Hepatocyte (in vitro differentiated cells): ENCODE measurements at regions not wholly inside any gene's neighbourhood (a gene's known extent, or its start where the extent isn't known, plus 50 kb on each side); places are given as distances from the start of the nearest gene placed in this dataset.

ENCODE experiments used
- DNase-seq: peaks from one replicate; pipeline ENCODE4 v3.0.0-alpha.2; 2016; ENCODE audit warnings: low spot score
- H2AFZ ChIP-seq: fragments of 200-600 bp; sonication (generic); 2 replicates; pipeline ENCODE4 v1.6.0; 2016; ENCODE audit warnings: antibody characterized with exemption, mild to moderate bottlenecking
- H3K27ac ChIP-seq: fragments of 200-600 bp; sonication (generic); 2 replicates; pipeline ENCODE4 v1.5.1; 2016; ENCODE audit warnings: mild to moderate bottlenecking
- H3K27me3 ChIP-seq: fragments of 200-600 bp; sonication (generic); 2 replicates; pipeline ENCODE4 v1.6.1; 2016
- H3K36me3 ChIP-seq: fragments of 200-600 bp; sonication (generic); replicated peaks from 2 replicates; pipeline ENCODE4 v1.5.1; 2016; ENCODE audit warnings: low read depth; ENCODE audit not compliant: insufficient read depth
- H3K4me1 ChIP-seq: fragments of 200-600 bp; sonication (generic); 2 replicates; pipeline ENCODE4 v1.5.1; 2016; ENCODE audit warnings: mild to moderate bottlenecking, moderate library complexity; ENCODE audit not compliant: insufficient read depth
- H3K4me2 ChIP-seq: fragments of 200-600 bp; sonication (generic); 2 replicates; pipeline ENCODE4 v1.6.0; 2016
- H3K4me3 ChIP-seq: fragments of 200-600 bp; sonication (generic); 2 replicates; pipeline ENCODE4 v1.5.1; 2016; ENCODE audit warnings: mild to moderate bottlenecking
- H3K79me2 ChIP-seq: fragments of 200-600 bp; sonication (generic); 2 replicates; pipeline ENCODE4 v1.6.0; 2017; ENCODE audit warnings: mild to moderate bottlenecking
- H3K9me2 ChIP-seq: fragments of 200-600 bp; sonication (generic); replicated peaks from 2 replicates; pipeline ENCODE4 v1.6.0; 2017; ENCODE audit warnings: mild to moderate bottlenecking; ENCODE audit not compliant: insufficient read depth
- H3K9me3 ChIP-seq: fragments of 200-600 bp; sonication (generic); 2 replicates; pipeline ENCODE4 v1.5.1; 2016; ENCODE audit warnings: low read depth, mild to moderate bottlenecking
- H4K20me1 ChIP-seq: fragments of 200-600 bp; sonication (generic); 2 replicates; pipeline ENCODE4 v1.6.0; 2016; ENCODE audit warnings: mild to moderate bottlenecking; ENCODE audit not compliant: insufficient read depth, poor library complexity, severe bottlenecking
- CTCF ChIP-seq: fragments of 200-600 bp; sonication (generic); IDR thresholded peaks from 2 replicates; pipeline ENCODE4 v1.5.1; 2016; ENCODE audit warnings: antibody characterized with exemption, mild to moderate bottlenecking; ENCODE audit not compliant: poor library complexity
- EZH2 ChIP-seq: fragments of 200-600 bp; sonication (generic); IDR thresholded peaks from 2 replicates; pipeline ENCODE4 v1.6.1; 2016; ENCODE audit warnings: antibody characterized with exemption, mild to moderate bottlenecking, borderline replicate concordance
- EZH2phosphoT487 ChIP-seq: fragments of 200-600 bp; sonication (generic); IDR thresholded peaks from one replicate; pipeline ENCODE4 v1.6.1; 2018; ENCODE audit warnings: antibody characterized with exemption, mild to moderate bottlenecking, low read depth, moderate library complexity; ENCODE audit not compliant: unreplicated experiment, severe bottlenecking
- WGBS: methylation state at CpG from one replicate; pipeline ENCODE4 v1.1.6; 2016; ENCODE audit warnings: low lambda C conversion rate; ENCODE audit errors: missing lambda C conversion rate; 5-methylcytosine and 5-hydroxymethylcytosine counted together

GRCh38 chr11:38672445-38672844 lies 2074.4 kb upstream of the RAG2 start:
- Histone ChIP-seq H3K27me3 (no peaks in the 10 kb centered on the region), H3K9me3 (no peaks in the 10 kb centered on the region), H2AFZ (no peak overlapping the region), H3K4me3 (no peak overlapping the region), H3K79me2 (no peaks in the 10 kb centered on the region), H3K4me2 (no peak overlapping the region), H4K20me1 (no peaks in the 10 kb centered on the region), H3K27ac (no peak overlapping the region), H3K9me2 (no peaks in the 10 kb centered on the region), H3K4me1 (no peaks in the 10 kb centered on the region), H3K36me3 (no peaks in the 10 kb centered on the region)
- no peak for DNase-seq
- TF ChIP-seq EZH2phosphoT487 (no peak), CTCF (no peak), EZH2 (no peak)

- H4K20me1 ChIP-seq, result no peaks in the 10 kb centered on the region
- 90% methylated on average over 10 of the region's 10 CpGs for WGBS
- no peaks in the 10 kb centered on the region for H3K9me3 ChIP-seq
- no peaks in the 10 kb centered on the region for H3K9me2 ChIP-seq
- H2AFZ ChIP-seq, result no peak overlapping the region
- H3K27me3 ChIP-seq, result no peaks in the 10 kb centered on the region
- no peak overlapping the region for H3K27ac ChIP-seq
- no peak for DNase-seq
- no peaks in the 10 kb centered on the region for H3K4me1 ChIP-seq
- TF ChIP-seq EZH2phosphoT487 (no peak), EZH2 (no peak), CTCF (no peak)
- no peaks in the 10 kb centered on the region for H3K79me2 ChIP-seq
- H3K36me3 ChIP-seq, result no peaks in the 10 kb centered on the region
- H3K4me3 ChIP-seq, result no peak overlapping the region
- no peak overlapping the region for H3K4me2 ChIP-seq
Observed at GRCh38 chr11:38667359-38667758, 2069.3 kb upstream of the RAG2 start.

- no peak overlapping the region for H3K4me3 ChIP-seq
- 60% methylated on average over 3 of the region's 3 CpGs for WGBS
- TF ChIP-seq CTCF, result no peak
- TF ChIP-seq EZH2phosphoT487, result no peak
- TF ChIP-seq EZH2, result no peak
- H3K79me2 ChIP-seq, result no peaks in the 10 kb centered on the region
- DNase-seq, result no peak
- no peaks in the 10 kb centered on the region for H3K9me2 ChIP-seq
- no peaks in the 10 kb centered on the region for H3K9me3 ChIP-seq
- H3K4me1 ChIP-seq, result no peaks in the 10 kb centered on the region
- H3K27me3 ChIP-seq, result no peaks in the 10 kb centered on the region
- no peak overlapping the region for H3K4me2 ChIP-seq
- no peaks in the 10 kb centered on the region for H3K36me3 ChIP-seq
- H2AFZ ChIP-seq, result no peak overlapping the region
- no peak overlapping the region for H3K27ac ChIP-seq
- no peaks in the 10 kb centered on the region for H4K20me1 ChIP-seq
Observed at GRCh38 chr11:38648604-38649003, 2050.6 kb upstream of the RAG2 start.

- Histone ChIP-seq H3K4me1 (no peaks in the 10 kb centered on the region), H3K4me2 (no peak overlapping the region), H2AFZ (no peak overlapping the region), H4K20me1 (no peaks in the 10 kb centered on the region), H3K79me2 (no peaks in the 10 kb centered on the region), H3K4me3 (no peak overlapping the region), H3K9me3 (no peaks in the 10 kb centered on the region), H3K9me2 (no peaks in the 10 kb centered on the region), H3K36me3 (no peaks in the 10 kb centered on the region), H3K27me3 (no peaks in the 10 kb centered on the region), H3K27ac (no peak overlapping the region)
- no peak for DNase-seq
- no peak for TF ChIP-seq CTCF
- 95% methylated on average over 3 of the region's 3 CpGs for WGBS
Observed at GRCh38 chr11:38646382-38646781, 2048.3 kb upstream of the RAG2 start.
